ENCODE measurements at regions not wholly inside any gene's neighbourhood (a gene's known extent, or its start where the extent isn't known, plus 50 kb on each side); places are given as distances from the start of the nearest gene placed in this dataset.

DNA sequence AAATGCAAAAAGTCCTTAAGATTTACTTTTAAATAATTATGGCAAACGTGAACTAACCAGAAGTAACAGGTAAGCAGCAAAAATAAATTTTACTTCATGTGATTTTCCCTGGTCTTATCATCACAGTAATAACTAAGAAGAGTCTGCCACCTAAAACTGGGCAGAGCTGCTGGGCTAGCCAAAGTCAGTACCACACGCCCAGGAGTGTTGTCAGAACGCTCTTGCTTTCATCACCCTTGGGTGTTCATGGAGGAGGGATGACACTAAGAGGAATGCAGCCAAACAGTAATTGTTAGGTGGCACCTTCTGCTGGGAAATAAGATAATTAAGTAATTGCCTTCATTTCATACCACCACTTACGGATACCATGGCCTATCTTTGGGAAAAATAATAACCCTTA, 92.0 kb upstream of the NEUROD1 start:
- no peak overlapping the region for H3K4me3 ChIP-seq (ENCODE audit: low read length in 2 of 2)
- H3K4ac ChIP-seq (ENCODE audit: low read length): no peak overlapping the region
- H2BK15ac ChIP-seq (ENCODE audit: low read length): no peak overlapping the region
- no peak overlapping the region for H2BK12ac ChIP-seq (ENCODE audit: low read length)
- no peak overlapping the region for H2AFZ ChIP-seq (ENCODE audit: low read length)
- no peak overlapping the region for H3K23ac ChIP-seq (ENCODE audit: low read depth, low read length, poor library complexity)
- no peak overlapping the region for H4K8ac ChIP-seq (ENCODE audit: low read depth, low read length)
- WGBS, 2 donors (ENCODE audit: extremely low coverage in 2 of 2, insufficient read length in 2 of 2, insufficient replicate concordance in 1 of 2): no CpG with 5 or more reads among the region's 4 CpGs
- H3K14ac ChIP-seq (ENCODE audit: low read length): no peak overlapping the region
- no peaks in the 10 kb centered on the region for H3K4me1 ChIP-seq (ENCODE audit: control insufficient read depth in 2 of 2, insufficient read depth in 1 of 2, low read depth in 1 of 2, low read length in 2 of 2)
- no peak overlapping the region for H2AK5ac ChIP-seq (ENCODE audit: low read depth, low read length)
- no peak overlapping the region for H2BK5ac ChIP-seq (ENCODE audit: low read length)
- H3K36me3 ChIP-seq (replicated peaks in 1 of 2; ENCODE audit: control insufficient read depth in 2 of 2, insufficient read depth in 2 of 2, low read length in 2 of 2): no peaks in the 10 kb centered on the region
- H3K27me3 ChIP-seq (ENCODE audit: control insufficient read depth in 3 of 3, insufficient read depth in 3 of 3, low read depth in 1 of 3, low read length in 3 of 3): no peaks in the 10 kb centered on the region
- no peak overlapping the region for H4K91ac ChIP-seq (ENCODE audit: low read depth, low read length, poor library complexity)
- no peak overlapping the region for H3K18ac ChIP-seq (ENCODE audit: low read length)
- no peak overlapping the region for H3K4me2 ChIP-seq (ENCODE audit: insufficient read depth, low read length, poor library complexity, severe bottlenecking)
- no peaks in the 10 kb centered on the region for H3K9me3 ChIP-seq (replicated peaks in 1 of 2; ENCODE audit: control insufficient read depth in 2 of 2, insufficient read depth in 1 of 2, low read depth in 1 of 2, low read length in 2 of 2)
- H3K9ac ChIP-seq (ENCODE audit: low read depth, low read length, poor library complexity): no peak overlapping the region
- no peaks in the 10 kb centered on the region for H3K79me1 ChIP-seq (ENCODE audit: low read depth, low read length)
- no peak for DNase-seq (ENCODE audit: low spot score)
- no peak overlapping the region for H3K27ac ChIP-seq (replicated peaks; ENCODE audit: low read length)
- H2BK120ac ChIP-seq (ENCODE audit: low read depth, low read length): no peak overlapping the region

DNA sequence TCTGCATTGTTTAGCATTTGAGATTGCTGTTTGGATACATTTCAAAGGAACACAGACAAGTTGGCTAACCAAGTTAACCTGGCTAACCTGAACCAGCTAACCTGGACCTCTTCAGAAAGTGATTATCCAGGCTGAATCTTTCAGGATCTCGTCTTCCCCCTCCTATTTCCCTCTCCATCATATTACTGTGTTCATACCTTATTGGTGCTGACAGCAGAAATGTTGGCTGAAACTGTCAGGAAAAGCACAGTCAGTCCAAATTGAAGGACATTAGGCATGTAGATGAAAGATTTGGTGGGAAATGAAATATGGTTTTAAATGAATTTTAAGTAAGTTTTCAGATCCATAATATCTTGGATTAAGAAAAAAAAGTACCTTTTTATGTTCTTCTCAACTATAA, 92.5 kb upstream of the NEUROD1 start:
- H4K8ac ChIP-seq (ENCODE audit: low read depth, low read length): no peak overlapping the region
- H2BK15ac ChIP-seq (ENCODE audit: low read length): no peak overlapping the region
- no peak overlapping the region for H2BK120ac ChIP-seq (ENCODE audit: low read depth, low read length)
- H3K36me3 ChIP-seq (replicated peaks in 1 of 2; ENCODE audit: control insufficient read depth in 2 of 2, insufficient read depth in 2 of 2, low read length in 2 of 2): no peaks in the 10 kb centered on the region
- H3K23ac ChIP-seq (ENCODE audit: low read depth, low read length, poor library complexity): no peak overlapping the region
- no CpG with 5 or more reads among the region's 1 CpG for WGBS, 2 donors (ENCODE audit: extremely low coverage in 2 of 2, insufficient read length in 2 of 2, insufficient replicate concordance in 1 of 2)
- H3K27ac ChIP-seq (replicated peaks; ENCODE audit: low read length): no peak overlapping the region
- H3K18ac ChIP-seq (ENCODE audit: low read length): no peak overlapping the region
- H3K4me1 ChIP-seq (ENCODE audit: control insufficient read depth in 2 of 2, insufficient read depth in 1 of 2, low read depth in 1 of 2, low read length in 2 of 2): no peaks in the 10 kb centered on the region
- H3K4me2 ChIP-seq (ENCODE audit: insufficient read depth, low read length, poor library complexity, severe bottlenecking): no peak overlapping the region
- H3K9ac ChIP-seq (ENCODE audit: low read depth, low read length, poor library complexity): no peak overlapping the region
- no peak overlapping the region for H2AFZ ChIP-seq (ENCODE audit: low read length)
- H3K27me3 ChIP-seq (ENCODE audit: control insufficient read depth in 3 of 3, insufficient read depth in 3 of 3, low read depth in 1 of 3, low read length in 3 of 3): no peaks in the 10 kb centered on the region
- H3K9me3 ChIP-seq (replicated peaks in 1 of 2; ENCODE audit: control insufficient read depth in 2 of 2, insufficient read depth in 1 of 2, low read depth in 1 of 2, low read length in 2 of 2): no peaks in the 10 kb centered on the region
- DNase-seq (ENCODE audit: low spot score): no peak
- H3K4me3 ChIP-seq (ENCODE audit: low read length in 2 of 2): no peak overlapping the region
- H3K79me1 ChIP-seq (ENCODE audit: low read depth, low read length): no peaks in the 10 kb centered on the region
- H2BK5ac ChIP-seq (ENCODE audit: low read length): no peak overlapping the region
- no peak overlapping the region for H3K14ac ChIP-seq (ENCODE audit: low read length)
- H3K4ac ChIP-seq (ENCODE audit: low read length): no peak overlapping the region
- H2BK12ac ChIP-seq (ENCODE audit: low read length): no peak overlapping the region
- no peak overlapping the region for H2AK5ac ChIP-seq (ENCODE audit: low read depth, low read length)
- no peak overlapping the region for H4K91ac ChIP-seq (ENCODE audit: low read depth, low read length, poor library complexity)

- Histone ChIP-seq H2BK5ac (ENCODE audit: low read length) (no peak overlapping the region), H4K8ac (ENCODE audit: low read depth, low read length) (no peak overlapping the region), H2BK12ac (ENCODE audit: low read length) (no peak overlapping the region), H4K91ac (ENCODE audit: low read depth, low read length, poor library complexity) (no peak overlapping the region), H3K4me3 (ENCODE audit: low read length in 2 of 2) (no peak overlapping the region), H3K27ac (replicated peaks; ENCODE audit: low read length) (no peak overlapping the region), H2AK5ac (ENCODE audit: low read depth, low read length) (no peak overlapping the region), H3K9me3 (replicated peaks in 1 of 2; ENCODE audit: control insufficient read depth in 2 of 2, insufficient read depth in 1 of 2, low read depth in 1 of 2, low read length in 2 of 2) (no peaks in the 10 kb centered on the region), H3K79me1 (ENCODE audit: low read depth, low read length) (no peaks in the 10 kb centered on the region), H3K9ac (ENCODE audit: low read depth, low read length, poor library complexity) (no peak overlapping the region), H3K18ac (ENCODE audit: low read length) (no peak overlapping the region), H2AFZ (ENCODE audit: low read length) (no peak overlapping the region), H3K4ac (ENCODE audit: low read length) (no peak overlapping the region), H3K4me1 (ENCODE audit: control insufficient read depth in 2 of 2, insufficient read depth in 1 of 2, low read depth in 1 of 2, low read length in 2 of 2) (peaks cover 6 to 14% of the 10 kb centered on the region in 2 donors), H3K36me3 (replicated peaks in 1 of 2; ENCODE audit: control insufficient read depth in 2 of 2, insufficient read depth in 2 of 2, low read length in 2 of 2) (no peaks in the 10 kb centered on the region), H2BK15ac (ENCODE audit: low read length) (no peak overlapping the region), H3K23ac (ENCODE audit: low read depth, low read length, poor library complexity) (no peak overlapping the region), H3K4me2 (ENCODE audit: insufficient read depth, low read length, poor library complexity, severe bottlenecking) (no peak overlapping the region), H2BK120ac (ENCODE audit: low read depth, low read length) (no peak overlapping the region), H3K27me3 (ENCODE audit: control insufficient read depth in 3 of 3, insufficient read depth in 3 of 3, low read depth in 1 of 3, low read length in 3 of 3) (no peaks in the 10 kb centered on the region), H3K14ac (ENCODE audit: low read length) (no peak overlapping the region)
- DNase-seq (ENCODE audit: low spot score): no peak
- WGBS, 2 donors (ENCODE audit: extremely low coverage in 2 of 2, insufficient read length in 2 of 2, insufficient replicate concordance in 1 of 2): no CpG with 5 or more reads among the region's 4 CpGs
Observed at GRCh38 chr2:181774685-181775084, 94.4 kb upstream of the NEUROD1 start.

DNA sequence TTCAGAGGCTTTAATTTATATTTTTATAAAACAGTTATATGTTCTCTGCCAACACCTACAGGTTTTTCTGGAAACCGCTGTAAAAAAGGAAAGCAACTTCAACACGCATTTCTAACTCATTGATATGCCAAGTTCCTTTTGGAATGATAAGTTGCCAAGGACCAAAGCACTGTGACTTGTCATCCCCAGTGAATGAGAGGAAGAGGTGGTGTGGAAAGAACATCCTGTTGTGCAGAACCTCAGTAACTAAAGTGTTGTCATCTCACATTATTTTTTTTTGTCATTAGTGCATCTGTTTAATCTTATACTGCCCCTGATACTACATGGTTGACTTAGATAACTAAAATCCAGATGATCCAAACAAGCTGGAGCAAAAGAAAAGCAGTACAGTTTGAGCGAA, 96.0 kb upstream of the NEUROD1 start:
- H2AFZ ChIP-seq (ENCODE audit: low read length): no peak overlapping the region
- no peak overlapping the region for H2BK15ac ChIP-seq (ENCODE audit: low read length)
- no peak overlapping the region for H3K23ac ChIP-seq (ENCODE audit: low read depth, low read length, poor library complexity)
- no peak overlapping the region for H3K9ac ChIP-seq (ENCODE audit: low read depth, low read length, poor library complexity)
- H2BK5ac ChIP-seq (ENCODE audit: low read length): no peak overlapping the region
- H3K4ac ChIP-seq (ENCODE audit: low read length): no peak overlapping the region
- peaks cover 12 to 28% of the 10 kb centered on the region in 2 donors for H3K4me1 ChIP-seq (ENCODE audit: control insufficient read depth in 2 of 2, insufficient read depth in 1 of 2, low read depth in 1 of 2, low read length in 2 of 2)
- no CpG with 5 or more reads among the region's 3 CpGs for WGBS, 2 donors (ENCODE audit: extremely low coverage in 2 of 2, insufficient read length in 2 of 2, insufficient replicate concordance in 1 of 2)
- H3K9me3 ChIP-seq (replicated peaks in 1 of 2; ENCODE audit: control insufficient read depth in 2 of 2, insufficient read depth in 1 of 2, low read depth in 1 of 2, low read length in 2 of 2): no peaks in the 10 kb centered on the region
- no peak overlapping the region for H4K91ac ChIP-seq (ENCODE audit: low read depth, low read length, poor library complexity)
- H3K79me1 ChIP-seq (ENCODE audit: low read depth, low read length): no peaks in the 10 kb centered on the region
- H2BK120ac ChIP-seq (ENCODE audit: low read depth, low read length): no peak overlapping the region
- no peak overlapping the region for H2BK12ac ChIP-seq (ENCODE audit: low read length)
- no peak overlapping the region for H3K14ac ChIP-seq (ENCODE audit: low read length)
- no peak overlapping the region for H3K4me2 ChIP-seq (ENCODE audit: insufficient read depth, low read length, poor library complexity, severe bottlenecking)
- H4K8ac ChIP-seq (ENCODE audit: low read depth, low read length): no peak overlapping the region
- no peak overlapping the region for H3K27ac ChIP-seq (replicated peaks; ENCODE audit: low read length)
- no peaks in the 10 kb centered on the region for H3K27me3 ChIP-seq (ENCODE audit: control insufficient read depth in 3 of 3, insufficient read depth in 3 of 3, low read depth in 1 of 3, low read length in 3 of 3)
- no peaks in the 10 kb centered on the region for H3K36me3 ChIP-seq (replicated peaks in 1 of 2; ENCODE audit: control insufficient read depth in 2 of 2, insufficient read depth in 2 of 2, low read length in 2 of 2)
- no peak for DNase-seq (ENCODE audit: low spot score)
- H2AK5ac ChIP-seq (ENCODE audit: low read depth, low read length): no peak overlapping the region
- H3K4me3 ChIP-seq (ENCODE audit: low read length in 2 of 2): no peak overlapping the region
- H3K18ac ChIP-seq (ENCODE audit: low read length): no peak overlapping the region

All from neuronal stem cell (in vitro differentiated cells).